Coronary artery (tissue), 2 donors: ENCODE measurements at regions not wholly inside any gene's neighbourhood (a gene's known extent, or its start where the extent isn't known, plus 50 kb on each side); places are given as distances from the start of the nearest gene placed in this dataset.

Source experiments
- DNase-seq: peaks from one replicate; pipeline ENCODE4 v3.0.0-alpha.2; 2017; ENCODE audit warnings: low spot score
- H3K27ac ChIP-seq, 2 donors: fragments of 200-600 bp; sonication (generic); one replicate each; pipeline ENCODE4 v1.5.1; 2016 to 2019
- H3K4me3 ChIP-seq: fragments of 200-600 bp; sonication (generic); 2 replicates; pipeline ENCODE4 v1.5.1; 2016; ENCODE audit warnings: mild to moderate bottlenecking, moderate library complexity
- TF ChIP-seq, protein P1 (sequence below): fragments of 200-600 bp; sonication (generic); IDR thresholded peaks from one replicate; pipeline ENCODE4 v1.5.1; 2019; ENCODE audit warnings: antibody characterized with exemption

DNA sequence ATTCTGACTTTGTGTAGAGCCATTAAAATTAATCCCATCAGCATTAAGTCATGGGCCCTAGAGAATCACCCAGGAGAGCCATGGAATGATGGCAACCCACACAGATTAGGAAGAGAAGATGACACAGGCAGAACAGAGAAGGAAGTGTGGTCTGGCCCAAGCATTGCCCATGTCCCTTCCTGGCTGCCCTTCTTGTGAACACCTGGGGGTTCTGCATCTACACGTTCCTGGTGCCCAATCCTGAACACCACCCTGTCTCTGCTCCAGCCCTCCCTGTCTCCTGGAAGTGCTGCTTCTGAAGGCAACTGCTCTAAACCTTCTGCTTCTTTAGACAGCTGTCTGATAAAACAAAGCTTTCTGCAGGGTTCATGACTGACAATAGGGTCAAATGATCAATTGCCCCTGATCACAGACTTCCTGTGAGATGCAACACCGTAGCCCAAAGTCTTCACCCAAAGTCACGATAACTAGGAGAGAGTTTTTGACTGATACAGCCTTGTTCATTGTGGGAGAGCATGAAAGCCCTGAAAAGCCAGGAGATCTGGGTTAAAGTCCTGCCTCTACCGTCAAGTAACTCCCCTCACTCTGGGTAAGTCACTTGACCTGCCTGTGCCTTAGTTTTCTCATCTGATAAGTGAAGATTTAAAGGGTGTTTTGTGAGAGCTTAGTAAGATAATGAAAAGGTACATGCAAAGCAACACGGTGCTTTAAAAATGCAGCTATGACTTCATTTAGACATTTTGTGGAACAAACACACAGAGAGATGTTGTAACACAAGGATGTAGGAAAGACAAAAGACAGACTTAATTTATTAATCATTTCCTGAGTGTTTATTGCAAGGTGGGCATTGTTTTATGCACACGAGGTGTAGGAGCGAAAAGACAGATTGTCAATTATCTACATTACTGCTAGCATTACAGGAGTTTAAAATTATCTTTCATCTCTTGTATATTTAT lies 291.2 kb upstream of the STXBP5 start:
- Histone ChIP-seq H3K4me3 (no peak overlapping the region), H3K27ac (peak overlapping the region in 1 of 2 donors; percentile 73)
- TF ChIP-seq, protein P1, sequence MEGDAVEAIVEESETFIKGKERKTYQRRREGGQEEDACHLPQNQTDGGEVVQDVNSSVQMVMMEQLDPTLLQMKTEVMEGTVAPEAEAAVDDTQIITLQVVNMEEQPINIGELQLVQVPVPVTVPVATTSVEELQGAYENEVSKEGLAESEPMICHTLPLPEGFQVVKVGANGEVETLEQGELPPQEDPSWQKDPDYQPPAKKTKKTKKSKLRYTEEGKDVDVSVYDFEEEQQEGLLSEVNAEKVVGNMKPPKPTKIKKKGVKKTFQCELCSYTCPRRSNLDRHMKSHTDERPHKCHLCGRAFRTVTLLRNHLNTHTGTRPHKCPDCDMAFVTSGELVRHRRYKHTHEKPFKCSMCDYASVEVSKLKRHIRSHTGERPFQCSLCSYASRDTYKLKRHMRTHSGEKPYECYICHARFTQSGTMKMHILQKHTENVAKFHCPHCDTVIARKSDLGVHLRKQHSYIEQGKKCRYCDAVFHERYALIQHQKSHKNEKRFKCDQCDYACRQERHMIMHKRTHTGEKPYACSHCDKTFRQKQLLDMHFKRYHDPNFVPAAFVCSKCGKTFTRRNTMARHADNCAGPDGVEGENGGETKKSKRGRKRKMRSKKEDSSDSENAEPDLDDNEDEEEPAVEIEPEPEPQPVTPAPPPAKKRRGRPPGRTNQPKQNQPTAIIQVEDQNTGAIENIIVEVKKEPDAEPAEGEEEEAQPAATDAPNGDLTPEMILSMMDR = no peak
- no peak for DNase-seq

DNA sequence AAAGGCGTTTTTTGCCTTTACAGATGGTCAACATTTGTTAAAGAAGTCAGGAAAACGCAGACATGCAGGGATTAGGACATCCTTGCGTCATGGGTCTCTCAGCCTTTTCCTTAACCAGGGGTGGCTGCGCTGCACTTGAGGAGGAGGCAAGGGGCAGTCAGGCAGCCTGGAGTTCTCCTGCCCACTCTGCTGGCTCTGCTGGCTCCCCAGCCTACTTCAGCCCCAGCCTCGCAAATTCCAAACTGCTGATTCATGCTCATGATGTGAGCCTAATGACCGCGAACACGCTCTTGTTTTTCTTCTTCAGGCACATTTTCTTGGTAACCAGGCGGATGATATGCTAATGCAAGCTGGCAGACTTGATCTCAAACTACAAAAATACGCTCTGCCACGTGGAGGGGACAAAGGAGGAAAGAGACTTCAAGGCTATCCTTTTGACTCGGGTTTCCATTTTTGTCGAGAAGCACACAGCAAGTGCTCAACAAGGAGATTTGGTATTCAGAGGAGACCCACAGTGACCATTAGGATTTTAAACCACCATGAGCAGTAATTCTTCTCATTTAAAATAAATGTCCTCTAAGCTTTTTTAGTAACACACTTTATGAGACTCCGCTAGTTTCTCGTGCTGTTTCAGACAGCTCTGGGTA lies 290.3 kb upstream of the STXBP5 start:
- DNase-seq = peak; percentile 88

DNA sequence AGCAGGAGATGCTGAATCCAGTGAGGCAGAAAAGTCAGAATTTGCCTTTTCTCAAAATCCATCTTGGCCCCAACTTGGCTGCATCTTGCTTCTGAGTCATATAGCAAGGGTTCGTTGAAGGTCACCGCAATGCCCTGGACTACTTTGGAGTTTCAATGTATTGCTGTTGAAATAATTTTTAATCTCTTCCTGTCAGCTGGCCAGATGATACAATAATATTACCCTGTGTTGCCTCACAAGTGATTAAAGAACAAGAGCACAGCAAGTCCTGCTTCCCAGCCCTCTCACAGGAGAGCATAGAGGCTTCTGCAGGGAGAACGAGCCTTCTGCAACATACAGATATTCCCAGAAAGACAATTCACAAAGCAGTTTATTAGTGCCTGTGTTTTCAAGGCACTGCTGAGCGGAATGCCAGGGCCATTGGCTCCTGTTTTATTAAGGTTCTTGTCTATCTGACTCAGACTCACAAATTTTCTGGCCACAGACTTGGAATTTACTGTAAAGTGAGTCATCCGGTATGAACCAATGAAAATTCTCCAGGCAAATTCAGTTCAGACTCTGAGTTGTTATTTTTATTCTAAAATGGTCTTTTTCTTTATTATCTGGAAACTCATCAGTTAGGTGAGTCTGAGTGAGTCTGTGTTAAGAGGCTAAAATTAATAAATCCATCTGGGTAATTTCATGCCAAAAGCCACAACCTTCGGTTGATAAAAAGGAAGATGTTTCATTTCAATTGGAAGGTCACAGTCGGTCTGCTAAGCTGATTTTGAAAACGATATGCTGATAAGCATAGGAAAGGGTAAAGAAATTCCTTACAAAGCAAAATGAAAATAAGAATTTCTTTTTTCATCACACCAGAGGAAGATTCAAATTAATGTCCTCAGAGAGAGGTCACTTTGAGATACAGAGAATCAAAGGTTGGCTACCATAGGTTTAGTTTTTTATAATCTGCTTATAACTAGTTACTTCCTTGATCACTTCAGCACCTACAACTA lies 289.4 kb upstream of the STXBP5 start:
- peak overlapping the region; percentile 55 for H3K4me3 ChIP-seq
- peak; percentile 76 for DNase-seq
- peak overlapping the region; percentile 73 to 84 for H3K27ac ChIP-seq
- TF ChIP-seq, protein P1 = no peak

More for the DNA sequence above, 290.3 kb upstream of the STXBP5 start:
- Histone ChIP-seq H3K4me3 (peak overlapping the region; percentile 55), H3K27ac (peak overlapping the region; percentile 73 to 84)
- TF ChIP-seq, protein P1 = no peak

DNA sequence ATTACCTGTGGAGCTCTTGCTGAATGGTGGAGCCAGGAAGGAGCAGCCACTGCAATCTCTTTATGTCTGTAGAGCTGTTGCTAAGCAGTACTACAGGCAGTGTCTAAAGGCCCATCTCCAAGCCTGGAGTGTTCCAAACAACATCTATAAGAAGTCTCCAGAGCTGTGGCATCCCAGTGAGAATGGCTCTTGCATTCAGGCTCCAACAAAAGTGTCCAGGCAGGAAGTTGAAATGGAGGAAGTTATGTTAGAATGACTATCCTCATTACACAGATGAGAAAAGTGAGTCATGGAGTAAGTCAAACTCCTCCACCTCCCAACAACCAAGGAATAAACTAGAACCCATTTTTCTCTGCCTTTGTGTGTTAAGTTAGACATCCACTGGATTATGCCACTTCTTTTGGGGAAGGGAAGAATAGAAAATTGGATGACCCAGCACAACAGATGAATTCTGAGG lies 288.5 kb upstream of the STXBP5 start:
- H3K27ac ChIP-seq = no peak overlapping the region
- no peak overlapping the region for H3K4me3 ChIP-seq
- TF ChIP-seq, protein P1 = no peak
- DNase-seq = no peak

DNA sequence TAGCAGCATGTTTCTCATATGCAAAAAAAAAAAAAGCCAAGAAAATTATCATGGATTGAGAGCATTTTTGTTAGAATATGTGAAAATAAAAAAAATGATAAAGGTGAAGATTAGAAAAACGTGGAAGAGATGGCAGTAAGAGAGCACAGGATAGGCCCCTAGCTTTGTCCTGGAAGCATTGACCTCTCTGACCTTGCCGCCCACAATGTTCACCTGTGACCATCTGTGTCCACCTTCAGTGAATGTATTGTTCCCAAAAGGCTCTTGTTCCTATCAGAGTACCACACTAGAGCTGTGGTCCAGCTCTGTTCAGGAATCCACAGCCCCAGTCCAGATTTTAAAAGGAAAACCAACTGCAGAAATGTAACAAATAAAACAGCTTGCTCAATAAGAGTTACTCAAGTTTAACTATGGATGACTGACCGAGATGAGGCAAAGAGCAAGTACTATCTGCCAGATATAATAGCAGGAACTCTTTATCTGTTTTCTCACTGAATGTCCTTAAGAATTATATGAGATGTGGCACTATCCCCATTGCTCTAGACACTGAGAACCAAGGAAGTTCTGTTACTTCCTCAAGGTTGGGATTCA lies 287.7 kb upstream of the STXBP5 start:
- Histone ChIP-seq H3K4me3 (no peak overlapping the region), H3K27ac (no peak overlapping the region)
- DNase-seq = no peak
- TF ChIP-seq, protein P1 = no peak

DNA sequence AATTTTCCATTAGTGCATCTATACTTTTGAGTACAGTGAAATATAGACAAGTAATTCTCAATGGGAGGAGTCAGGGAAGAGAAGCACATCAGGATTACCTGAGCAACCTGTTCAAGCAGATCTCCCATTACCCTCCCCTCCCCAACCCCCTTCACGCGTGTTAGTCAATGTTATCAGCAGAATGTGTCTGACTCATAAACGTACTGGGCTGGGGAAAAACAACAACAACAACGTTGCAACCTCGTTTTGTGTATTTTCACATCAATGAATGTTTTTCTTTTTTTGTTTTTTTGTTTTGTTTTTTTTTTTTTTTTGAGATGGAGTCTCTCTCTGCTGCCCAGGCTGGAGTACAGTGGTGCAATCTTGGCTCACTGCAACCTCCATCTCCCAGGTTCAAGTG lies 287.0 kb upstream of the STXBP5 start:
- Histone ChIP-seq H3K4me3 (no peak overlapping the region), H3K27ac (no peak overlapping the region)
- TF ChIP-seq, protein P1 = no peak
- DNase-seq = no peak
